ENCODE measurements at regions not wholly inside any gene's neighbourhood (a gene's known extent, or its start where the extent isn't known, plus 50 kb on each side); places are given as distances from the start of the nearest gene placed in this dataset.
"Not testable (repeated sequence)": the region's sequence is repeated elsewhere in the genome, so short reads cannot be mapped to it uniquely, and the experiment has no call there.

GRCh38 chr1:187563191-187563590 is 734.4 kb downstream of the PLA2G4A start:
- no peak for DNase-seq

GRCh38 chr1:187566354-187566753 is 737.6 kb downstream of the PLA2G4A start:
- DNase-seq, result no peak

- no peak for DNase-seq
Measured at GRCh38 chr1:187568067-187568466, 739.3 kb downstream of the PLA2G4A start.

GRCh38 chr1:187570166-187570565 is 741.4 kb downstream of the PLA2G4A start:
- DNase-seq, result no peak

GRCh38 chr1:187577610-187578009 is 748.9 kb downstream of the PLA2G4A start:
- DNase-seq, result no peak

- DNase-seq, result no peak
Measured at GRCh38 chr1:187588917-187589316, 760.2 kb downstream of the PLA2G4A start.

GRCh38 chr1:187605736-187606135 is 777.0 kb downstream of the PLA2G4A start:
- no peak for DNase-seq

- not testable (repeated sequence) for DNase-seq
Measured at GRCh38 chr1:187615853-187616735, 787.3 kb downstream of the PLA2G4A start.

- DNase-seq, result not testable (repeated sequence)
Measured at GRCh38 chr1:187616830-187617229, 788.1 kb downstream of the PLA2G4A start.

- no peak for DNase-seq
Measured at GRCh38 chr1:187617776-187618175, 789.0 kb downstream of the PLA2G4A start.

- DNase-seq, result no peak
Measured at GRCh38 chr1:187619175-187619574, 790.4 kb downstream of the PLA2G4A start.

GRCh38 chr1:187621951-187622350 is 793.2 kb downstream of the PLA2G4A start:
- DNase-seq, result no peak

GRCh38 chr1:187622545-187622944 is 793.8 kb downstream of the PLA2G4A start:
- DNase-seq, result no peak

- DNase-seq, result no peak
Measured at GRCh38 chr1:187624812-187625545, 796.2 kb downstream of the PLA2G4A start.

- DNase-seq, result no peak
Measured at GRCh38 chr1:187626056-187626455, 797.3 kb downstream of the PLA2G4A start.

GRCh38 chr1:187627516-187627915 is 798.8 kb downstream of the PLA2G4A start:
- no peak for DNase-seq

GRCh38 chr1:187629075-187629474 is 800.3 kb downstream of the PLA2G4A start:
- DNase-seq, result no peak

GRCh38 chr1:187630653-187631380 is 802.1 kb downstream of the PLA2G4A start:
- no peak for DNase-seq

- no peak for DNase-seq
Measured at GRCh38 chr1:187631381-187631675, 802.6 kb downstream of the PLA2G4A start.

- no peak for DNase-seq
Measured at GRCh38 chr1:187631984-187632383, 803.2 kb downstream of the PLA2G4A start.

- no peak for DNase-seq
Measured at GRCh38 chr1:187634940-187635339, 806.2 kb downstream of the PLA2G4A start.

GRCh38 chr1:187638733-187639434 is 810.1 kb downstream of the PLA2G4A start:
- DNase-seq, result no peak

GRCh38 chr1:187641015-187641414 is 812.3 kb downstream of the PLA2G4A start:
- DNase-seq, result no peak
